Mucosa of descending colon (tissue), 3 donors: ENCODE measurements at regions not wholly inside any gene's neighbourhood (a gene's known extent, or its start where the extent isn't known, plus 50 kb on each side); places are given as distances from the start of the nearest gene placed in this dataset.

Source experiments
- ATAC-seq: fragments of 200-7000 bp; cut with Tn5 transposase; one replicate; pipeline ENCODE4 v1.9.1; 2020; ENCODE audit warnings: mild to moderate bottlenecking, moderate library complexity
- DNase-seq, 3 donors: peaks; one replicate each; pipeline ENCODE4 v3.0.0-alpha.2; 2020
- H3K36me3 ChIP-seq: fragments of 200-600 bp; one replicate; pipeline ENCODE4 v1.8.0; 2021; ENCODE audit warnings: low read depth, mild to moderate bottlenecking
- H3K4me1 ChIP-seq: fragments of 200-600 bp; one replicate; pipeline ENCODE4 v1.8.0; 2021; ENCODE audit warnings: low read depth, mild to moderate bottlenecking
- H3K4me3 ChIP-seq: fragments of 200-600 bp; one replicate; pipeline ENCODE4 v1.8.0; 2021; ENCODE audit warnings: mild to moderate bottlenecking
- H3K9me3 ChIP-seq: fragments of 200-600 bp; one replicate; pipeline ENCODE4 v1.8.0; 2021; ENCODE audit warnings: mild to moderate bottlenecking
- CTCF ChIP-seq: fragments of 200-600 bp; IDR thresholded peaks from one replicate; pipeline ENCODE4 v1.8.0; 2022; ENCODE audit warnings: antibody characterized with exemption, mild to moderate bottlenecking
- intact Hi-C, 2 donors: fragments of 100-400 bp; cut with DNase I in 1 of 2; cut with micrococcal nuclease in 1 of 2; formaldehyde crosslinking; loops; one replicate each; pipeline versions ENCODE4 v1.11.0 to v1.11.1; 2022; cut with DNase I, micrococcal nuclease
- donor health status: DM: no; HTN: no; CAD: no; lungs with moderate emphysema.
- donor health status: DM: no; HTN: no; CAD: no.
- donor health status: DM: no; HTN: yes; CAD: no.

GRCh38 chr2:120528051-120528692 lies 182.2 kb downstream of the INHBB start:
- DNase-seq (peak in 1 of 3 donors; percentile 12), ATAC-seq (peak; percentile 11)
- Histone ChIP-seq H3K9me3 (no peaks in the 10 kb centered on the region), H3K4me3 (no peak overlapping the region), H3K36me3 (no peaks in the 10 kb centered on the region), H3K4me1 (no peaks in the 10 kb centered on the region)
- intact Hi-C loops, result no loop called here
- no peak for TF ChIP-seq CTCF

GRCh38 chr2:120528693-120529076 lies 182.7 kb downstream of the INHBB start:
- no peak for DNase-seq
- intact Hi-C loops, result no loop called here
- H3K9me3 ChIP-seq, result no peaks in the 10 kb centered on the region

GRCh38 chr2:120530781-120531180 lies 184.8 kb downstream of the INHBB start:
- H3K36me3 ChIP-seq, result no peaks in the 10 kb centered on the region
- intact Hi-C loops, result no loop called here
- no peak overlapping the region for H3K4me3 ChIP-seq
- H3K4me1 ChIP-seq, result no peaks in the 10 kb centered on the region
- H3K9me3 ChIP-seq, result no peaks in the 10 kb centered on the region
- DNase-seq, result no peak
- no peak for TF ChIP-seq CTCF
- no peak for ATAC-seq

More at GRCh38 chr2:120528693-120529076, 182.7 kb downstream of the INHBB start:
- TF ChIP-seq CTCF, result no peak
- Histone ChIP-seq H3K36me3 (no peaks in the 10 kb centered on the region), H3K4me3 (no peak overlapping the region), H3K4me1 (no peaks in the 10 kb centered on the region)
- no peak for ATAC-seq

- Histone ChIP-seq H3K9me3 (no peaks in the 10 kb centered on the region), H3K36me3 (no peaks in the 10 kb centered on the region), H3K4me1 (no peaks in the 10 kb centered on the region), H3K4me3 (no peak overlapping the region)
- ATAC-seq (no peak), DNase-seq (no peak)
- TF ChIP-seq CTCF, result no peak
- intact Hi-C loops, result no loop called here
These were observed 185.4 kb downstream of the INHBB start for GRCh38 chr2:120531365-120531764.

GRCh38 chr2:120531863-120532600 lies 186.1 kb downstream of the INHBB start:
- no peaks in the 10 kb centered on the region for H3K36me3 ChIP-seq
- DNase-seq, result no peak
- intact Hi-C loops, result no loop called here
- no peaks in the 10 kb centered on the region for H3K4me1 ChIP-seq
- no peak overlapping the region for H3K4me3 ChIP-seq
- no peak for TF ChIP-seq CTCF
- H3K9me3 ChIP-seq, result no peaks in the 10 kb centered on the region
- no peak for ATAC-seq
